ENCODE measurements at regions not wholly inside any gene's neighbourhood (a gene's known extent, or its start where the extent isn't known, plus 50 kb on each side); places are given as distances from the start of the nearest gene placed in this dataset.
"Not testable (repeated sequence)": the region's sequence is repeated elsewhere in the genome, so short reads cannot be mapped to it uniquely, and the experiment has no call there.

GRCh38 chr4:26056406-26056805, 142.4 kb downstream of the SMIM20 start:
- H3K18ac ChIP-seq (ENCODE audit: low read length), result no peak overlapping the region
- no peak overlapping the region for H2AFZ ChIP-seq (ENCODE audit: insufficient read depth, low read length, poor library complexity)
- no peak overlapping the region for H3K4me3 ChIP-seq (ENCODE audit: low read depth, low read length)
- no peak overlapping the region for H4K12ac ChIP-seq (ENCODE audit: low read depth, low read length)
- no peaks in the 10 kb centered on the region for H3K27me3 ChIP-seq (ENCODE audit: insufficient read depth, low read length)
- H3K4me1 ChIP-seq (ENCODE audit: control insufficient read depth in 1 of 2, insufficient read depth in 2 of 2, low read length in 2 of 2), result no peaks in the 10 kb centered on the region
- no peak overlapping the region for H3K23ac ChIP-seq (ENCODE audit: low read length)
- no peak overlapping the region for H2BK12ac ChIP-seq (ENCODE audit: low read length)
- no peak for DNase-seq
- no peak overlapping the region for H3K14ac ChIP-seq (ENCODE audit: low read length)
- no peak overlapping the region for H3K9ac ChIP-seq (ENCODE audit: low read length)
- no peak overlapping the region for H3K4me2 ChIP-seq (ENCODE audit: low read length)
- H3K36me3 ChIP-seq (ENCODE audit: control insufficient read depth in 1 of 2, insufficient read depth in 2 of 2, low read length in 2 of 2), result no peaks in the 10 kb centered on the region
- no peak overlapping the region for H3K27ac ChIP-seq (ENCODE audit: low read depth, low read length)
- H3K4ac ChIP-seq (ENCODE audit: low read depth, low read length), result no peak overlapping the region
- no peak overlapping the region for H2BK5ac ChIP-seq (ENCODE audit: low read depth, low read length, poor library complexity)
- no peaks in the 10 kb centered on the region for H3K79me1 ChIP-seq (ENCODE audit: low read length)
- H2BK120ac ChIP-seq (ENCODE audit: insufficient read depth, low read length, poor library complexity), result no peak overlapping the region
- no peaks in the 10 kb centered on the region for H3K9me3 ChIP-seq (ENCODE audit: insufficient read depth, low read depth, low read length)
- H3K79me2 ChIP-seq (ENCODE audit: control insufficient read depth, insufficient read depth, low read length, poor library complexity), result no peaks in the 10 kb centered on the region
- H2AK5ac ChIP-seq (ENCODE audit: low read length), result no peak overlapping the region
- WGBS (ENCODE audit: extremely low coverage, insufficient coverage, insufficient read length), result no CpG with 5 or more reads among the region's 7 CpGs
- no peak overlapping the region for H4K8ac ChIP-seq (ENCODE audit: low read depth, low read length)
- H4K91ac ChIP-seq (ENCODE audit: low read depth, low read length), result no peak overlapping the region

GRCh38 chr4:26057839-26058238, 143.8 kb downstream of the SMIM20 start:
- not testable (repeated sequence) for H3K4me3 ChIP-seq (ENCODE audit: low read depth, low read length); H3K23ac ChIP-seq (ENCODE audit: low read length); H3K4me2 ChIP-seq (ENCODE audit: low read length); H3K4me1 ChIP-seq (ENCODE audit: control insufficient read depth in 1 of 2, insufficient read depth in 2 of 2, low read length in 2 of 2); H3K79me1 ChIP-seq (ENCODE audit: low read length); H3K27me3 ChIP-seq (ENCODE audit: insufficient read depth, low read length); H3K79me2 ChIP-seq (ENCODE audit: control insufficient read depth, insufficient read depth, low read length, poor library complexity); H3K9ac ChIP-seq (ENCODE audit: low read length); DNase-seq; H2AFZ ChIP-seq (ENCODE audit: insufficient read depth, low read length, poor library complexity); H2AK5ac ChIP-seq (ENCODE audit: low read length); H4K12ac ChIP-seq (ENCODE audit: low read depth, low read length); H2BK12ac ChIP-seq (ENCODE audit: low read length); H2BK120ac ChIP-seq (ENCODE audit: insufficient read depth, low read length, poor library complexity); H3K27ac ChIP-seq (ENCODE audit: low read depth, low read length); H2BK5ac ChIP-seq (ENCODE audit: low read depth, low read length, poor library complexity); H3K14ac ChIP-seq (ENCODE audit: low read length); H4K91ac ChIP-seq (ENCODE audit: low read depth, low read length); H3K36me3 ChIP-seq (ENCODE audit: control insufficient read depth in 1 of 2, insufficient read depth in 2 of 2, low read length in 2 of 2); H3K18ac ChIP-seq (ENCODE audit: low read length); H4K8ac ChIP-seq (ENCODE audit: low read depth, low read length); H3K4ac ChIP-seq (ENCODE audit: low read depth, low read length); H3K9me3 ChIP-seq (ENCODE audit: insufficient read depth, low read depth, low read length)
- no CpG with 5 or more reads among the region's 3 CpGs for WGBS (ENCODE audit: extremely low coverage, insufficient coverage, insufficient read length)

- Histone ChIP-seq H2BK5ac (ENCODE audit: low read depth, low read length, poor library complexity) (no peak overlapping the region), H3K14ac (ENCODE audit: low read length) (no peak overlapping the region), H3K27me3 (ENCODE audit: insufficient read depth, low read length) (no peaks in the 10 kb centered on the region), H4K91ac (ENCODE audit: low read depth, low read length) (no peak overlapping the region), H3K4me1 (ENCODE audit: control insufficient read depth in 1 of 2, insufficient read depth in 2 of 2, low read length in 2 of 2) (no peaks in the 10 kb centered on the region), H3K27ac (ENCODE audit: low read depth, low read length) (no peak overlapping the region), H2BK12ac (ENCODE audit: low read length) (no peak overlapping the region), H3K79me1 (ENCODE audit: low read length) (no peaks in the 10 kb centered on the region), H3K4me2 (ENCODE audit: low read length) (no peak overlapping the region), H3K23ac (ENCODE audit: low read length) (no peak overlapping the region), H2AFZ (ENCODE audit: insufficient read depth, low read length, poor library complexity) (no peak overlapping the region), H3K36me3 (ENCODE audit: control insufficient read depth in 1 of 2, insufficient read depth in 2 of 2, low read length in 2 of 2) (no peaks in the 10 kb centered on the region), H3K4me3 (ENCODE audit: low read depth, low read length) (no peak overlapping the region), H3K79me2 (ENCODE audit: control insufficient read depth, insufficient read depth, low read length, poor library complexity) (no peaks in the 10 kb centered on the region), H3K9ac (ENCODE audit: low read length) (no peak overlapping the region), H3K18ac (ENCODE audit: low read length) (no peak overlapping the region), H4K8ac (ENCODE audit: low read depth, low read length) (no peak overlapping the region), H2BK120ac (ENCODE audit: insufficient read depth, low read length, poor library complexity) (no peak overlapping the region), H2AK5ac (ENCODE audit: low read length) (no peak overlapping the region), H3K9me3 (ENCODE audit: insufficient read depth, low read depth, low read length) (no peaks in the 10 kb centered on the region), H4K12ac (ENCODE audit: low read depth, low read length) (no peak overlapping the region), H3K4ac (ENCODE audit: low read depth, low read length) (no peak overlapping the region)
- DNase-seq, result peak; percentile 45 to 52
- no CpG with 5 or more reads among the region's 7 CpGs for WGBS (ENCODE audit: extremely low coverage, insufficient coverage, insufficient read length)
These were observed 144.5 kb downstream of the SMIM20 start for GRCh38 chr4:26058537-26058936.

GRCh38 chr4:26059391-26060154, 145.6 kb downstream of the SMIM20 start:
- Histone ChIP-seq H2AK5ac (ENCODE audit: low read length) (no peak overlapping the region), H3K9me3 (ENCODE audit: insufficient read depth, low read depth, low read length) (no peaks in the 10 kb centered on the region), H3K9ac (ENCODE audit: low read length) (no peak overlapping the region), H3K36me3 (ENCODE audit: control insufficient read depth in 1 of 2, insufficient read depth in 2 of 2, low read length in 2 of 2) (no peaks in the 10 kb centered on the region), H3K4me3 (ENCODE audit: low read depth, low read length) (no peak overlapping the region), H2AFZ (ENCODE audit: insufficient read depth, low read length, poor library complexity) (no peak overlapping the region), H3K79me2 (ENCODE audit: control insufficient read depth, insufficient read depth, low read length, poor library complexity) (no peaks in the 10 kb centered on the region), H3K79me1 (ENCODE audit: low read length) (no peaks in the 10 kb centered on the region), H4K12ac (ENCODE audit: low read depth, low read length) (no peak overlapping the region), H2BK120ac (ENCODE audit: insufficient read depth, low read length, poor library complexity) (no peak overlapping the region), H4K8ac (ENCODE audit: low read depth, low read length) (no peak overlapping the region), H3K4me1 (ENCODE audit: control insufficient read depth in 1 of 2, insufficient read depth in 2 of 2, low read length in 2 of 2) (no peaks in the 10 kb centered on the region), H3K4me2 (ENCODE audit: low read length) (no peak overlapping the region), H3K18ac (ENCODE audit: low read length) (no peak overlapping the region), H3K14ac (ENCODE audit: low read length) (no peak overlapping the region), H4K91ac (ENCODE audit: low read depth, low read length) (no peak overlapping the region), H3K4ac (ENCODE audit: low read depth, low read length) (no peak overlapping the region), H3K27ac (ENCODE audit: low read depth, low read length) (no peak overlapping the region), H2BK5ac (ENCODE audit: low read depth, low read length, poor library complexity) (no peak overlapping the region), H3K23ac (ENCODE audit: low read length) (no peak overlapping the region), H3K27me3 (ENCODE audit: insufficient read depth, low read length) (no peaks in the 10 kb centered on the region), H2BK12ac (ENCODE audit: low read length) (no peak overlapping the region)
- WGBS (ENCODE audit: extremely low coverage, insufficient coverage, insufficient read length), result no CpG with 5 or more reads among the region's 5 CpGs
- no peak for DNase-seq
